Eye (tissue), 1 donor: ENCODE measurements at regions not wholly inside any gene's neighbourhood (a gene's known extent, or its start where the extent isn't known, plus 50 kb on each side); places are given as distances from the start of the nearest gene placed in this dataset.
A peak's percentile ranks its signal among the peaks of the same experiment; 100 is the strongest.
"Not testable (repeated sequence)": the region's sequence is repeated elsewhere in the genome, so short reads cannot be mapped to it uniquely, and the experiment has no call there.

Experiments used
- DNase-seq: peaks from one replicate; pipeline ENCODE4 v3.0.0-alpha.2; 2015

DNA sequence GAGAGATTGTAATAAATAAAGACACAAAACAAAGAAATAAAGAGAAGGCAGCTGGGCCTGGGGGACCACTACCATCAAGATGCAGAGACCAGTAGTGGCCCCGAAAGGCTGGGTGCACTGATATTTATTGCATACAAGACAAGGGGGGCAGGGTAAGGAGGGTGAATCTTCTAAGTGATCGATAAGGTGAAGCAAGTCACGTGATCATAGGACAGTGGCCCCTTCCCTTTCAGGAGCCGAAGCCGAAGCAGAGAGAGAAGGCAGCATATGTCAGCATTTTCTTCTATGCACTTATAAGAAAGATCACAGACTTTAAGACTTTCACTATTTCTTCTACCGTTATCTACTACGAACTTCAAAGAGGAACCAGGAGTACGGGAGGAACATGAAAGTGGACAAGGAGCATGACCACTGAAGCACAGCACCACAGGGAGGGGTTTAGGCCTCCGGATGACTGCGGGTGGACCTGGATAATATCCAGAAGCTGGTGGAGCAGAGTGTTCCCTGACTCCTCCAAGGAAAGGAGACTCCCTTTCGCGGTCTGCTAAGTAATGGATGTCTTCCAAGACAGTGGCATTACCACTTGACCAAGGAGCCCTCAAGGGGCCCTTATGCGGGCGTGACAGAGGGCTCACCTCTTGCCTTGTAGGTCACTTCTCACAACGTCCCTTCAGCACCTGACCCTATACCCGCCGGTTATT is 126.4 kb downstream of the RBM46 start:
- DNase-seq = not testable (repeated sequence)

DNA sequence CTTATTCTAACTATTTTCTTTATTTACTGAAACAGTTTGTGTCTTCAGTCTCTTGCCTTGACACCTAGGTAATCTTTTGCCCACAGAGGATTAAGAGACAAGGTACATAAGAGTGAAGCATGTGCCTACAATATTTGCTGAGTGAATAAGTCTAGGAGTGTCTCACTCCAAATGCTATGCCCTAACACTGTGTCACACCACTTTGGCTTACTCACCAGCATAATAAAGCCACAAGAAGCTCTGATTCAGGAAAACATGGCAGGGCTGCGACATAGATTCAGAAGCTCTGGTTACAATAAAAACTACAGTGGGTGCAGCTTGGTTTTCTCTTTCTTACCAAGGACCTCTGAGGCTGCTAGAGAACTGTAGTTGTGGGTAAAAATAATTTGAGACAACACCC is 127.1 kb downstream of the RBM46 start:
- DNase-seq = no peak

DNA sequence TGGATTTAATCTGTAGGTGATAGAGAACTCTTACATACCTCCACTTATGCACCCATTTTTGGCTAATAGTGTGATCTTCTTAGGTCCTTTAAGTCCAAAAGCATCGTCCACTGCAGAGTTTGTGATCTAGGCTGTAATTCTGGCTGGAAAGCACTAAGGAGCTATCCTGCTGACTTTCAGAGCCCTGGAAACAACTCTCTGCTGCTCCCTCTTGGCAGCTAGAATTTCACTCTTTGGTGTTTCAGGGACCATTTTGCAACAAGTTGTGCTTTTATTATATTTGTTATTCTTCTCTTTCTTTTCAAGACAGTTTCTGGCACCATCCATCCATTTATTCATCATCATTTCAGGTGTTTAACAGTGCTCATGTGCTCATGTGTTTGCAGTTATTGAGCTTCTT is 130.0 kb downstream of the RBM46 start:
- peak; percentile 2 for DNase-seq

DNA sequence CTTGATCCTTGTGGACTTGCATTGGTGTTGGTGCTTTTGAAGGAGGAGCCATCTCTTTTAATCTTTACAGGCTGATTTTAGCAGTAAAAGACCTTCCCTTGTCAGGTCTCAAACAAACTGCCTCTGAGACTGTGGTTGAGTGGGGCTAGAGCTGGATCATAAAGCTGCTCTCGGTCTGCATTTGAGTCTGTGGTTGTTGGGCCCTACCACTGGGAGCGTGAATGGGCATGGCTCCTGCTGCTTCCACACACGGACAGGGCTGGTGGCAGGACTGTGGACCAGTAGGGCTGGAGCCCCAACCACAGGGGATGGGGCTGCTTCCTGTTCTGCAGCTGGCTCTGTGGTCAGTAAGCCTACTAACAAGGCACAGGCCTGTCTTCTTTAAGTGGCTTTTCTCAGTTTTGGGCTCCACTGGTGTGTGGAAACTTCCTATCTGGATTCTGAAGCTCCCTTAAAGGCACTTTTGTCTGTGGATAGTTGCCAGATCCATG is 130.6 kb downstream of the RBM46 start:
- DNase-seq = no peak

DNA sequence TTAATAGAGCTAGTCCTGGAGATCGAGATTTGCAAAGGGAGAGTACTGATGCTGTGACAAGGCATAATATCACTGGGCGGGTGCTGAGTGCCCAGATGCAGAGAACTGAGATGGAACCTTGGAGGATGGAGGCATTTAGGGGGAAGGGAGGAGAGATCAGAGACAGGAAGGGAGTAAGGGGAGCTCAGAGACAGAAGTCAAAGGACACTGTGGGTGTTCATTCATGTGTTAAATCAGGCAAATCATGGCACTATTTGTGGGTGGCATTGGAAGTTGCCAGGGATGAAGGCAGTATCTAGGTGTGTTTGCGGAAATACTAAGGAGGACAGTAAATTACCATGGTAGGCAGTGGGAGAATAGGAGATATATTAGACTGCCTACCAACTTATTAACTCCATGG is 135.0 kb downstream of the RBM46 start:
- no peak for DNase-seq

DNA sequence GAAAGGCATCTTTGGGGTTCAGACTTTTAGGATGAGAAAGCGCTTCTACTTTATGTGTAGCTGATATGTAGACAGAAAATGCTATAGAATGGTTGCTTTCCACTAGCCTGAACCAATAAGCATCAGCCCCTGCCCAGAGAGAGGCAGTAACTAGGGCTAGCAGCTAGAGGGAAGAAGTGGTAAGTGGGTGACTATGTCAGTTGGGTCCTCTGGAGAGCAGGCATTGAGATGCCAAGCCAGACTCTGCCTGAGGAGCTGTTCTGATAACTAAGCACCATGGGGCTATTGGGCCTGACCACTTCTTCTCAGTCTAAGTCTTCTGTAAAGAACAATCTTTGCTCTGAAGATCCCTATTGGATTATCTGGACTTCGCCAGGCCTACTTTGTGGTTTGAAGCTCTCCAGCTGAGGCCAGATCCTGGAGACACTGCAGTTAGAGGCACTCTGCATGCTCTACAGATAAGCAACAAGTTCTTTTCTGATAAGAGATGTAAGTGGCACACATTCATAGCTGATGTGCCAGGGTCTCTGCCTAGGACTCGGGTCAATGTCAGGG is 146.1 kb downstream of the RBM46 start:
- DNase-seq = no peak

DNA sequence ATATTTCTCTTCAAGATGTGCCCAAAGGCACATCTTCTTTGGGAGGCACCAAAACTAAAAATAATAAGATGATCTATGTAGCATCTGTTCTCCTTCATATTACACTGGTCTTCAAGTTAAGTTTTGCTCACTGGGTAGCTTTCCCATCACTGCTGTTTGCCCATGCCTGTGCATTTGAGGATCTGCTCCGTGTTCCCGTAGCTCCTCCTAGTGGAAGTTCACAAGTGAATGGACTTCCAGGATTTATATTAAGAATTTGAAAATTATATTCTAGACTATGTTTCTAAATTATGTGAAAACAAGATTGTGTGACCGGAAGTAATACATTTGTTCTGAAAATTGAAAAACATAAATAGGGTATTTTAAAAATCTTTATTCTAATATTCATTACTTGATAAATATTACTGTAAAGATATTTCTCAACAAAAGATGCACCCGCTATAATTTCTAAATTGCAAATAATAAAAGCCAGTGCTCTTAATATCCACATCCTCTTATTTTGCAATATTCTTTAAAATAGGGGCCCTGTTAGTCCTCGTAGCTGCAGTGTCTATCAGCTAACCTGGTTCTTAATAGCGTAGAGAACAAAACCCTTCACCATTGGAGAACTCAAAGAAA is 147.7 kb downstream of the RBM46 start:
- no peak for DNase-seq

DNA sequence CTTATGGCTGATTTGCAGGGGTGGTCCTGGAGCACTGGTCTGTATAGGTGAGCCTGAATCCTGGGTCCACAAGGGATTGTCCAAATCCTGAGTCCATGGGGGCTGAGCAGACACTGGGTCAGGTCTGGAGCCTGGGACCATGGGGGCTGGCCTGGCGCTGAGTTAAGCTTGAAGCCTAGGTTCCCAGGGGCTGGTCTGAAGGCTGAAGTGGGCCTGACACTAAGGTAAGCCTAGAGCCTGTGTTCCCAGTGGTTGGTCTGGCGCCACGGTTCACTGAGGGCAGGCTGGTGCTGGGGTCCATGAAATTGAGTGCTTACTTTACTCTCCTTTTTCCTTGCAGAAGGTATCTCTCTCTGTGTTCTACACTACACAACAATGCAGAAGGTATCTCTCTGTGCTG is 155.8 kb downstream of the RBM46 start:
- no peak for DNase-seq

DNA sequence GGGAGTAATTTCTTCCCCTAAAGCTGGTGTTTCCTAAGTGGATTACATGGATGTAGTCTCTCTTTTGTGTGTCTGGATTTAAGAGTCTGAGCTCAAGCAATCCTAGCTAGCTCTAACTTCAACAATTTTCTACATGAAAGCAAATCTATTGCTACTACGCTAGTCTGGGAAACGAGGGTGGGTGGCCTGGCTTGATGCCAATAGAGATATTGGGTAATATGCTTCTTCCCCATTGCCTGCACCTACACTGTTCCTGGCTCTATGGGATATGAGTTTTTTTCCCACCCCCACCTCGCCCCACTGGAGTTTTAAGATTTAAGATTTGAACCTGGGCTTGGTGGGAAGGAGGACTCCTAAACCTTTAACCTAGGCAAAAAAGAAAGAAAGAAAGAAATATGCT is 158.8 kb downstream of the RBM46 start:
- no peak for DNase-seq

DNA sequence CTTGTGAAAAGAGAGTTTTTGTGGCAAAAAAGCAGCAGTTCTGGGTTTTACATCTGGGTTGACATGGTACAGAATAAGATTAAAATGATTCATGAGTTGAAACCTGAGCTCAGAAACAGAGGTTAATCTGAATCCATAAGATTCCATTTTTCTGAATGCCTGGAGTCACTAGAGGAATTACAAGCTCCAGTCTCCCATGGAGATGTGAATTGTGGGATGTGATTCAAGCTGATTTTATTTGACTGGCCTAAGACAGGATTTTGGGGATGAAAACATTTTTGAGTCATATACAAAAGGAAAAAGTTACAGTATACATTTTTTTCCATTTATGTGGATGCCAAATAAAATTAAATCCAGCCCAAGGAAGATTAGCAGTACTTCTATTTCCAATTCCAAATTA is 161.1 kb downstream of the RBM46 start:
- DNase-seq = peak; percentile 19

DNA sequence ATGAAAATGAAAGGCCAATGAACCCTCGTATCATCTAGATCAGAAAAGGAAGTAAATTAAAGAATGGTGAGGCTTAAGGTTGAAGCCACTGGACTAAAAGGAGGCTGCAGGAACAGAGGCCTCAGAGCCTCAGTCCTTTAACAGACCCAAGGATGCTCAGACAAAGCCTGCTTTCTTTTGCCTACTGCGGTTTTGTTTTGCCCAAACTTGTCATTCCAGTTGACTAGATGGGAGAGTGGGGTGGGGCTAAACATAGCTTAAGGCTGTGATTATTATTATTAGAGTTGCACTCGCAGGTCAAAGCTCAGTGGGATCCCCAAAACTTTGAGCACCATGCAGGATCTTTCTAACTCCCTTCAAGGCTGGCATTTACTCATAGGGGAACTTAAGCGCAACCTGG is 163.9 kb downstream of the RBM46 start:
- no peak for DNase-seq

DNA sequence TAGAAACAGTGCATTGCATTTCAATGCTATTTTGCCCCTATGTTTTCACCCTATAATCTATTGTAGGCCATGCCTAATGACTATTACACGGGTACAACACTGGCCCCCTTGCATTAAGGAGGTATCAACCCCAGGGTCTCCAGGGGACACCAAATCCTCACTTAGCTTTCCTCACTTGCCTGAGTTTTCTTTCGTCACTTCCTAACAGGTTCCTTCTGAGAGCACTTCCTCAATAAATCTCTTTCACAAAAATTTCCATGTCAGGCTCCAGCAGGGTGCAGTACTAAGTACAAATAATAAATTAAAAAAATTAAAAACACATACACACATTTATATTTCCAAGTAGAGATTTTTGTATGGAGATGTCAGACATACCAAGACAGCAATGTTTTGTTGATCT is 165.0 kb downstream of the RBM46 start:
- DNase-seq = no peak

DNA sequence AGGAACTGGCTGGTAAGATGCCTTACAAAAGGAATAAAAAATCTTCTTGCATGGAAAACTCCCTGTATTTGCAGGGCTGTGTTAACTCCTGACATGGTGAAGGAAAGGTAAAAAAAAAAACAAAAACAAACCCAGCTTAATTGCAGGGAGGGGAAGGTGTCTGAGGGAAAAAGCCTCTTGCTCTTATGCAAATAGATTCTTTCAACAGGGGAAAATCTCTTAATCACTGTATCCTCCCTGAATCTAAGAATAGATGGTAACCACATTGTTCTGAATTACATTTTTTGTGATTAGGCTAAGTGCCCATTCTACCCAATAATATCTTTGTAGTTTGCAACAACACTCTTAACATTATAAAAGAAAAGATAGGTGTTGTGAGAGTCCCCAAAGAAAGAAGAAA is 172.6 kb downstream of the RBM46 start:
- DNase-seq = no peak

DNA sequence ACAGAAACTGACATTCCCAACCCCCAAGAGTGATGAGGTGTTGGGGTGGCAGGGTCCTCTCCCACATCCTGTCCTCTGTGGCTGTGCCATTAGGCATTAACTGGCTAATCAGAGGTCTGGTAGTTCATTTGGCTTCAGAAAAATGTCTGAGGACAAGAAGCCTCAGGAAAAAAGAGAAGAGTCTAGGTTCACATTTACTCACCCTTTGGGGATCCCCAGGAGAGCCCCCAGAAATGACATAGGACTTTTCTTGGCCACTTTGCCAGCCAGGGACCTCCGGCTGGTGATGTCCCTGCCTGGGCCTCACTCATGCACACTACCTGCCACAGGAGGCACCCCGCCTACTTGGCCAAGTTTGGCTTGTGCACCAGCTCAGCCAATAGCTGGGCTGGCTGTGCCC is 173.0 kb downstream of the RBM46 start:
- DNase-seq = no peak

DNA sequence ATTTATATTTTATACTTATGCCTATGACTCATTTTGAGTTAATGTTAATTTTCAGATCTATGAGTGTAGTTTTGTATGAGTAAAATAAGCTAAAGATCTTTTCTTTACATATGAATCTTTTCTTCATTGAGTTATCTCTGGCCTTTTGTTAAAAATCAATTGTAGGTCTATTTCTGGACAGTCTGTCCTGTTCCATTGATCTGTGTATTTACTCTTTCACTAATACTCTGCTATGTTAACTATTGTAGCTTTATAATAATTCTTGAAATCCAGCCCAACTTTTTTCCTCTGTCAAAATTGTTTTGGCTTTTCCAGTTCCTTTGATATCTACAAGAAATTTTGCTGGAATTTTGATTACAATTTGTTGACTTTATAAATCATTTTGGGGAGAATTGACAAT is 177.0 kb downstream of the RBM46 start:
- no peak for DNase-seq

DNA sequence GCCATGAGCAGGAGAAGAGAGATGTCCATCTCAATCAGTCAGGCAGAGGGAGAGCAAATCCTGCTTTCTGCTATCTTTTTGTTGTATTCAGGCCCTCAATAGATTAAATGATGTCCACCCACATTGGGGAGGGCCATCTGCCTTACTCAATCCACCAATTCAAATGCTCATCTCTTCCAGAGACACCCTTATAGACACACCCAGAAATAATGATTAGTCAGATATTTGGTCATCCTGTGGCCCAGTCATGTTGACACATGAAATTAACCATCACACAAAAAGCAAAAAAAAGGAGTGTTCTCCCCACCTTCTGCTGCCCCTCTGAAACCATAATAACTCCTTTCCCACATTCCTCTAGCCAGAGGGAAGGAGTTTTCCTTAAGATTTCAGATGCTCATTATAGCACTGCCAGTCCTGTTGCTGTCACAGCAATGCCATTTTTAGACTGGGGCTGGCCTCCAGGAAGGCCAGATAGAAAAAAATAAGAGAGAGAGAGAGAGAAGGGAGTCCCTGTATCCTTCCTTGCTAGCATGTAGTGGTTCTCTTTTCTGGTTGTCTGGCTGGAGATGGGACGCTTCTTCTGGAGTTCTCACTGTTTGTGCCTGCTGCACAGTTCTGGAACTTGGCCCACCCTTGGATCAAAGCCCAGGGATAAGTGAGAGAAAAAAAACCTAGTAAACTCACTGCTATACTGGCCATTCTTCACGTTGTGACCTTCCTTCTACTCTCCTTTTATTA is 177.7 kb downstream of the RBM46 start:
- DNase-seq = peak; percentile 24

DNA sequence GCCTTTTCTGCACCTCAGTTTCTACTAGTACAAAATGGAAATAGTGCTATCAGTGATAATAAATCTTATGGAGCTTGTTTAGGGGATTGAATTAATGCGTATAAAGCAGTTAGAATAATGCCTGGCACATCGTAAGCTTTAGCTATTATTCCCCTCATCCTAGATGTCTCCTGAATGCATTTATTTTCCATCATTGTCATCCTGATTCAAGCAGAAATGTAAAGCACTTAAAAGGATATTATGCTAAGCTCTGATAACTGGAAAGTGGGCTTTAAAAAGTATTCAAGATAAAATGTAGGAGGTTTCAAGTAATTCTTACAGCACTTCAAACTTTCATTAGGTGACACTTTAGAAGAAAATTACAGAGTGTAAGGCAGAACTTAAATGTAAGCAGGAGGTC is 178.7 kb downstream of the RBM46 start:
- DNase-seq = no peak

DNA sequence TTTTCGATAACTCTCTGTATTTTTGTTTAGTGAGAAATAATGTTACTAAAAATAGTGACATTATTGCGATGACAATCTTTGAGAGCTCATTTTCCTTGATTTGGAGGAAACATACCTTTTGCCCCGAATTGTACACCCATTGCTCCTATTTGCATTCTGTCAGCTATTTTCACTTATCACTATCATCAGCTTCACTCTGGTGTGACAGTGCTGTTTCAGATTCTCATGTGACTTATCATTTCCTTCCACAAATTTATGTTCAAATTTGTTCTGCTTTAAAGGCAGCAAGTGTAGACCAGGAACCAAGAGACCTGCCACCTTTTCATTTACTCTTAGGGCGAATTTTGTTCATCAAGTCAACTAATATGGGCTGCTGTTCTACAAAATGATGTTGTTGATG is 179.4 kb downstream of the RBM46 start:
- DNase-seq = no peak

DNA sequence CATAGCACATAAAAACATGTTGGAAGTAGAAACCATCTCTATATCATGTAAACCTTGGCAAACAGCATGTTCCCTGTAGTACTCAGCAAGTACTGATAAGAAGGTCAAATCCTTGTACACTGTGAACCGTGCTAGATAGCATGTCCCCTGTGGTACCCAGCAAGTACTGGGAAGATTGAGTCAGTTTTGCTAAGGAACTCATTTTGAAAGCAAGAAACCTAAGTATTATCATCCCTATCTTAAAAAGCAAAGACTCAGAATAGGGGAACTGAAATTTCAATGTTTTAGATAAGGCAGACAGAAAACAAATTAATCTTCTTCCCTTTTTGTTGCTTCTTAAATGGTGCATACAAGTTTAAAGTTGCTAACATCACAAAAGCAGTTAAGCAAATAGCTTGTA is 180.2 kb downstream of the RBM46 start:
- no peak for DNase-seq

DNA sequence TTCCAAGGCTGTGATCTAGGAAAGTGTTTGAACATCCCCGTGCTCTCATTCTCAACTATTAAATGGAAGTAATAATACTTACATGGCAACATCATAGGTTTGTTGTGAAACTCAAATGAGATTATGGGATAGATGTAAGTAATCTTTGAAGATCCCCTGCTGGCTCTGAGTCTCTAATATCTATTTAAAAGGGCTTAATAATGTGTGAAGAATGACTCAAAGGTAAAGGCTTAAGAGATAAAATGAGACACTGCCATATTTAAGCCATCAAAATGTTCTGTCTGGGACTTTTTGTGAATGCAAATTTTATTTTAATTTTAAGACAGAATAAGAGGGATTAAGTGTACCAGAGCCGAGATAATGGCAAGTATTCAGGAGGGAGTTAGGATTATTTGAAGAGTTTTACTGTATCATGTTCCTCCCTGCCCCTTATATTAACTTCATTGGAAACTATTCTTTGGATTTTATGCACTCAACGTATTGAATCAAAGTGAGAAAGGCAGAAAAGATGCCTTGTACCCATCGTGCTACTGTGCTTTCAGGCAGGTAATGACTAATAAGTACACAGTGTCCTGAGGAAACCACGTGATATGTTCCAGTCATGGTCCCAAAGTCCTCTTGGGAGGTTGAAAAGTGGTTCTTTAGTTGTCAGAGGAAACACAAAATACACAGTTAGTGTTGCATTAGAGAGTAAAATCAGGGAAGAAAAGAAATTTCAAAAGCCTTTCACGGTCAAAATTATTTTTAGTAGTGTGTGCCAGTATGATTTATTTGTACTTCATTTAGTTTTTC is 192.4 kb downstream of the RBM46 start:
- no peak for DNase-seq

DNA sequence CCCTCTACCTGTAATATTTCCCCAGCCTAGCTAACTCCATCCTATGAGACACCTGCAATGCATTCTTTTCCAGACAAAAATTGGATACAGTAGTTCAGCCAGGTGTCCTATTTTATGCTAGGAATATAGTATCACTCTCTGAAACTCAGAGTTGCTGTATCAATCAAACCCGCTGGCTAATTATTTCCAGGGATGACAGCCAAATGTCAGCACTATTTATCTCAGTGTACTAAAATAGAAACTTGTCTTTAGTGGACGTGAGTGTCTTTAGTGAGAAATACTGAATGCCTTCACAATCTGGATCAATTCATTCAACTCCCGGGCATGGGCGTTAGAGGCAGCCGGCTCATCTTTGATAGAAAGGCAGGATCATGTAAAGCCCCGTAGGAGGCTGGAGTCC is 196.2 kb downstream of the RBM46 start:
- DNase-seq = no peak

DNA sequence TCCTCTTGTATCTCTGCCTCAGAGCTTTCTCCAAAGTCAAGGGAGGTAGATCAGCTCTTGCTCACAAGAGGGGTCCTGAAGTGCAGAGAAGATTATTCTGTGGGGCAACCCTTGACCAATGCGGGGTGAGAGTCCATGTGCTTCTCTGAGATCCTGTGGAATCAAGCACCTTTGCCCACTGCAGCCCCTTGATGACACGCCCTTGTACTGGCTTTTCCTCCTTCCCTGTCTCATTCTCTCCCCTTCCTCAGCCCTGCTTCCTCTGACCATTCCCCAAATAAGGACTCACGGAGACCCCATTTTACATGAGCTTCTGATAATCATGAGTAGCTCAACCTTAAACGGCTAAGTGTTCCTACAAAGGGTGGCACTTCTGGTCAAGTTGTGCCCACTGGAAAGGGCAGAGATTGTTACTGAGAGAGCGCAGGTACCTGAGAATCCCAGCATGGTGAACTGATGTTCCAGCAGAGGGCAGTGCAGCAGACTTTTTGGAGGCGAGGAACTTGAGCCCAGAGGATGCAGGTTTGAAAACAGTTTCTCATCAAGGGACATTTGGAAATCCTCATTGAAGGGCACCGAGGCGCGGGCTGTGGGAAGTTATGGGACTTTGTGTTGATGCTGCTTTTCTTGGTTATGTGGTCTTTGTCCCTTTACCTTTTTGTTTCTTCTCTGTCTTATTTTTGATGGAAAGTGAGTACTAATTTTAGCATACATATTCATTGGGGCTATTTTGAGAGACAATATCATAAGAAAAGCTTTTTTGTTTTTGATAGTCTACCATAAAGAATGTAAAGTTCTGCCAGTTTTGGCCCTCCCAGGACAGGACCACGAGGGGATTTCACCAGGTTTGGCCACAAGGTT is 201.3 kb downstream of the RBM46 start:
- DNase-seq = peak; percentile 83
